GM18858 (cell line): ENCODE measurements at regions not wholly inside any gene's neighbourhood (a gene's known extent, or its start where the extent isn't known, plus 50 kb on each side); places are given as distances from the start of the nearest gene placed in this dataset.
A peak's percentile ranks its signal among the peaks of the same experiment; 100 is the strongest.
"Not testable (repeated sequence)": the region's sequence is repeated elsewhere in the genome, so short reads cannot be mapped to it uniquely, and the experiment has no call there.

ENCODE experiments used
- ATAC-seq: cut with Tn5 transposase; IDR thresholded peaks from one replicate; pipeline ENCODE4 v1.9.1; 2021; ENCODE audit not compliant: unreplicated experiment

GRCh38 chr12:40431169-40431568 lies 206.4 kb downstream of the LRRK2 start:
- no peak for ATAC-seq

- ATAC-seq: no peak
These were observed 210.5 kb downstream of the LRRK2 start for GRCh38 chr12:40435251-40435650.

GRCh38 chr12:40435951-40436350 lies 211.2 kb downstream of the LRRK2 start:
- ATAC-seq: no peak

- no peak for ATAC-seq
These were observed 211.8 kb downstream of the LRRK2 start for GRCh38 chr12:40436564-40436963.

- ATAC-seq: no peak
These were observed 215.1 kb downstream of the LRRK2 start for GRCh38 chr12:40439771-40440492.

- ATAC-seq: no peak
These were observed 219.4 kb downstream of the LRRK2 start for GRCh38 chr12:40444174-40444573.

GRCh38 chr12:40446385-40446784 lies 221.6 kb downstream of the LRRK2 start:
- no peak for ATAC-seq

GRCh38 chr12:40448523-40448922 lies 223.7 kb downstream of the LRRK2 start:
- not testable (repeated sequence) for ATAC-seq

GRCh38 chr12:40451661-40452060 lies 226.9 kb downstream of the LRRK2 start:
- no peak for ATAC-seq

GRCh38 chr12:40464121-40464520 lies 228.1 kb upstream of the CNTN1 start:
- no peak for ATAC-seq

GRCh38 chr12:40469736-40470135 lies 222.5 kb upstream of the CNTN1 start:
- no peak for ATAC-seq

GRCh38 chr12:40473962-40474361 lies 218.3 kb upstream of the CNTN1 start:
- ATAC-seq: no peak

- no peak for ATAC-seq
These were observed 217.6 kb upstream of the CNTN1 start for GRCh38 chr12:40474630-40475029.

- ATAC-seq: no peak
These were observed 192.4 kb upstream of the CNTN1 start for GRCh38 chr12:40499856-40500255.

GRCh38 chr12:40502322-40502721 lies 189.9 kb upstream of the CNTN1 start:
- peak; percentile 61 for ATAC-seq

- no peak for ATAC-seq
These were observed 186.9 kb upstream of the CNTN1 start for GRCh38 chr12:40505327-40505726.

- ATAC-seq: no peak
These were observed 183.8 kb upstream of the CNTN1 start for GRCh38 chr12:40508421-40508820.

GRCh38 chr12:40511341-40511740 lies 180.9 kb upstream of the CNTN1 start:
- peak; percentile 39 for ATAC-seq

GRCh38 chr12:40515041-40515816 lies 177.0 kb upstream of the CNTN1 start:
- peak; percentile 78 for ATAC-seq

GRCh38 chr12:40522837-40523236 lies 169.4 kb upstream of the CNTN1 start:
- ATAC-seq: no peak

GRCh38 chr12:40525054-40525453 lies 167.2 kb upstream of the CNTN1 start:
- no peak for ATAC-seq

- no peak for ATAC-seq
These were observed 157.4 kb upstream of the CNTN1 start for GRCh38 chr12:40534828-40535227.
